ENCODE measurements at regions not wholly inside any gene's neighbourhood (a gene's known extent, or its start where the extent isn't known, plus 50 kb on each side); places are given as distances from the start of the nearest gene placed in this dataset.

DNA sequence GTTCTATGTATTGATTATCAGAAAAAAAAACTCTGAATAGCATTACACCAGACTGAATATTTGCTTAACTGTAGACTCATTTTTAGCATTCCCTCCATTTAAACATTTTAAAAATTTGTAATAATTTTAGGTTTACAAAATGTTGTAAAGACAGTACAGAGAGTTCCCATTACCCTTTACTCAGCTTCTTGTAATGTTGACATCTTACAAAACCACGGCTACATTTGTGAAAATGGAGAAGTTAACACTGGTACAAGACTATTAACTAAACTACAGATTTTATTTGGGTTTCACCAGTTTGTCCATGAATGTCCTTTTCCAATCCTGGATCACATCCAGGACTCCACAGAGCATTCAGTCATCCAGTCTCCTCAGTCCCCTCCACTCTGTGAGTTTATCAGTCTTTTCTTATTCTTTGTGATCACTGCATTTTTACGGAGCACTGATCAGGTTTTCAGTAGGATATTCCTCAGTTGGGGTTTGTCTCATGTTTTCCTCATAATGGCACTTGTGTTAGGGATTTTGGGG lies 130.0 kb upstream of the EEPD1 start:
- intact Hi-C loops (cut with micrococcal nuclease; ENCODE audit: unreplicated experiment): no loop called here
- BruUV-seq (replicated peaks): no TSS peak
- no peak overlapping the region for H3K4me3 Mint-ChIP-seq (ENCODE audit: unreplicated experiment)
- H3K36me3 Mint-ChIP-seq (ENCODE audit: insufficient read depth, unreplicated experiment): no peaks in the 10 kb centered on the region
- Histone ChIP-seq H3K4me3 (ENCODE audit: low read depth, low read length) (no peak overlapping the region), H3K36me3 (ENCODE audit: control insufficient read depth, insufficient read depth, low read length) (no peaks in the 10 kb centered on the region), H3K4me1 (no peaks in the 10 kb centered on the region), H3K27me3 (replicated peaks; ENCODE audit: control insufficient read depth, insufficient read depth, low read length) (no peaks in the 10 kb centered on the region), H3K9me3 (no peaks in the 10 kb centered on the region)
- TF ChIP-seq, protein P1, sequence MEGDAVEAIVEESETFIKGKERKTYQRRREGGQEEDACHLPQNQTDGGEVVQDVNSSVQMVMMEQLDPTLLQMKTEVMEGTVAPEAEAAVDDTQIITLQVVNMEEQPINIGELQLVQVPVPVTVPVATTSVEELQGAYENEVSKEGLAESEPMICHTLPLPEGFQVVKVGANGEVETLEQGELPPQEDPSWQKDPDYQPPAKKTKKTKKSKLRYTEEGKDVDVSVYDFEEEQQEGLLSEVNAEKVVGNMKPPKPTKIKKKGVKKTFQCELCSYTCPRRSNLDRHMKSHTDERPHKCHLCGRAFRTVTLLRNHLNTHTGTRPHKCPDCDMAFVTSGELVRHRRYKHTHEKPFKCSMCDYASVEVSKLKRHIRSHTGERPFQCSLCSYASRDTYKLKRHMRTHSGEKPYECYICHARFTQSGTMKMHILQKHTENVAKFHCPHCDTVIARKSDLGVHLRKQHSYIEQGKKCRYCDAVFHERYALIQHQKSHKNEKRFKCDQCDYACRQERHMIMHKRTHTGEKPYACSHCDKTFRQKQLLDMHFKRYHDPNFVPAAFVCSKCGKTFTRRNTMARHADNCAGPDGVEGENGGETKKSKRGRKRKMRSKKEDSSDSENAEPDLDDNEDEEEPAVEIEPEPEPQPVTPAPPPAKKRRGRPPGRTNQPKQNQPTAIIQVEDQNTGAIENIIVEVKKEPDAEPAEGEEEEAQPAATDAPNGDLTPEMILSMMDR (IDR thresholded peaks at IDR 0.05; ENCODE audit: insufficient read depth in 1 of 2, low read depth in 1 of 2, low read length in 1 of 2, severe bottlenecking in 1 of 2, unreplicated experiment in 1 of 2): no peak
- H3K9me3 Mint-ChIP-seq (ENCODE audit: unreplicated experiment): no peaks in the 10 kb centered on the region
- no peak overlapping the region for H3K27ac Mint-ChIP-seq (ENCODE audit: unreplicated experiment)
- H3K4me1 Mint-ChIP-seq (ENCODE audit: low read depth, unreplicated experiment): no peaks in the 10 kb centered on the region
- ChIA-PET POLR2A (no interaction called here), CTCF (no interaction called here)
- H3K27me3 Mint-ChIP-seq (ENCODE audit: insufficient read depth, unreplicated experiment): peaks cover 12% of the 10 kb centered on the region
- no peak for DNase-seq

DNA sequence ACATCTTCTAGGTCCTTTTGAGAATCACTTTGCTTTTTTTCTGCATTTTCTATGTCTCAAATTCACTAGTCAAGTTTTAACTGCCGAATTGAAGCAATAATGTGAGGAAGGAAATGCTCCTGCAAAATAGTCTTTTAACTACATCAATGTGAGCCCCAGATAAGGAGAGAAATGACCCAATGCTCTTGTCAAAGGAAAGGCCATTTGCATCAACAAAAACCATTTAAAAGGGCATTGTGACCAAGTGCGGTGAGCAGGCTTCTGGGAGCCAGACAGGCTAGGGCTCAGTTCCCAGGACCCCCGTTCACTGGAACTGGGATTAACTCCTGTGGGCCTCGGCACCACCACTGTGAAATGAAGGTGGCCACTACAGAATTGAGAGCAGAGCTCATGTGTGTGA lies 127.9 kb upstream of the EEPD1 start:
- no peaks in the 10 kb centered on the region for H3K36me3 ChIP-seq (ENCODE audit: control insufficient read depth, insufficient read depth, low read length)
- DNase-seq: no peak
- H3K4me3 ChIP-seq (ENCODE audit: low read depth, low read length): no peak overlapping the region
- Mint-ChIP-seq H3K36me3 (ENCODE audit: insufficient read depth, unreplicated experiment) (no peaks in the 10 kb centered on the region), H3K4me1 (ENCODE audit: low read depth, unreplicated experiment) (no peaks in the 10 kb centered on the region), H3K27ac (ENCODE audit: unreplicated experiment) (no peak overlapping the region), H3K27me3 (ENCODE audit: insufficient read depth, unreplicated experiment) (peaks cover 14% of the 10 kb centered on the region), H3K9me3 (ENCODE audit: unreplicated experiment) (no peaks in the 10 kb centered on the region), H3K4me3 (ENCODE audit: unreplicated experiment) (no peak overlapping the region)
- no TSS peak for BruUV-seq (replicated peaks)
- TF ChIP-seq, protein P1 (IDR thresholded peaks at IDR 0.05; ENCODE audit: insufficient read depth in 1 of 2, low read depth in 1 of 2, low read length in 1 of 2, severe bottlenecking in 1 of 2, unreplicated experiment in 1 of 2): no peak
- ChIA-PET POLR2A (no interaction called here), CTCF (no interaction called here)
- intact Hi-C loops (cut with micrococcal nuclease; ENCODE audit: unreplicated experiment): no loop called here
- no peaks in the 10 kb centered on the region; the same call in 1 of the 2 replicates for H3K27me3 ChIP-seq (replicated peaks; ENCODE audit: control insufficient read depth, insufficient read depth, low read length)
- H3K9me3 ChIP-seq: no peaks in the 10 kb centered on the region
- H3K4me1 ChIP-seq: no peaks in the 10 kb centered on the region

DNA sequence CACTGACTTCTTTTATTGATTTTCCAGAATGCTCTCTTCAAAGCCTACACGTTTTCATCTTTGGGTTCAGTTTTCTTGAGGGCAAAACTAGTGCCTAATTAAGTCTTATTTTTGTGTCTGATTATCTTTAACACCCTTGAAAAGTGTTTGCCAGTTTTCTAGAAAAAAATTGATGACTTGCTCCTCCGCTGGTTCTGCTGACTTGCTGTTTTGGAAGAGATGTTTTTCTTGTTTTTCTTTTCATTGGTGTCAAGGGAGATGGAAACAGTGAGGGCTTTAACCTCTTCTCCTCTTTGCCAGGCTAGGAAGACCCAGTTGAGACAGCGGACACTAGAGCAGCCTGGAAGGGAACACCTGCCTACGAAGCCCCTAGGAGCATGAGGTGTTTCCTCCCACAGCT lies 123.7 kb upstream of the EEPD1 start:
- Mint-ChIP-seq H3K4me3 (ENCODE audit: unreplicated experiment) (no peak overlapping the region), H3K27ac (ENCODE audit: unreplicated experiment) (no peak overlapping the region), H3K4me1 (ENCODE audit: low read depth, unreplicated experiment) (no peaks in the 10 kb centered on the region), H3K9me3 (ENCODE audit: unreplicated experiment) (no peaks in the 10 kb centered on the region), H3K27me3 (ENCODE audit: insufficient read depth, unreplicated experiment) (peaks cover 27% of the 10 kb centered on the region), H3K36me3 (ENCODE audit: insufficient read depth, unreplicated experiment) (no peaks in the 10 kb centered on the region)
- ChIA-PET CTCF (no interaction called here), POLR2A (no interaction called here)
- H3K4me1 ChIP-seq: no peaks in the 10 kb centered on the region
- intact Hi-C loops (cut with micrococcal nuclease; ENCODE audit: unreplicated experiment): no loop called here
- no peaks in the 10 kb centered on the region for H3K36me3 ChIP-seq (ENCODE audit: control insufficient read depth, insufficient read depth, low read length)
- no peak overlapping the region for H3K4me3 ChIP-seq (ENCODE audit: low read depth, low read length)
- no TSS peak for BruUV-seq (replicated peaks)
- H3K27me3 ChIP-seq (replicated peaks; ENCODE audit: control insufficient read depth, insufficient read depth, low read length): peaks cover 1% of the 10 kb centered on the region; the same call in 1 of the 2 replicates
- no peak for DNase-seq
- TF ChIP-seq, protein P1 (IDR thresholded peaks at IDR 0.05; ENCODE audit: insufficient read depth in 1 of 2, low read depth in 1 of 2, low read length in 1 of 2, severe bottlenecking in 1 of 2, unreplicated experiment in 1 of 2): no peak
- H3K9me3 ChIP-seq: no peaks in the 10 kb centered on the region
